NB4 (cell line): ENCODE measurements at regions not wholly inside any gene's neighbourhood (a gene's known extent, or its start where the extent isn't known, plus 50 kb on each side); places are given as distances from the start of the nearest gene placed in this dataset.

ENCODE experiments used
- DNase-seq: peaks from one replicate; pipeline ENCODE4 v3.0.0; 2010; ENCODE audit warnings: low read depth
- H3K4me3 ChIP-seq: one replicate; pipeline ENCODE4 v1.5.1; 2011; ENCODE audit warnings: mild to moderate bottlenecking, low read depth, low read length, moderate library complexity
- MYC ChIP-seq: IDR thresholded peaks from 2 replicates; pipeline ENCODE4 v1.6.1; 2011; ENCODE audit warnings: low read depth, low read length
- POLR2A ChIP-seq: IDR thresholded peaks from 2 replicates; pipeline ENCODE4 v1.6.1; 2011; ENCODE audit warnings: mild to moderate bottlenecking; ENCODE audit not compliant: insufficient read length; ENCODE audit errors: extremely low read depth
- TF ChIP-seq, protein P1 (sequence below): IDR thresholded peaks from one replicate; pipeline ENCODE4 v1.5.1; 2012; ENCODE audit warnings: low read depth, low read length
- TF ChIP-seq, protein P2 (sequence below): IDR thresholded peaks from 2 replicates; pipeline ENCODE4 v1.6.1; 2011; ENCODE audit warnings: low read depth, low read length

- H3K4me3 ChIP-seq = no peak overlapping the region
- TF ChIP-seq, protein P1, sequence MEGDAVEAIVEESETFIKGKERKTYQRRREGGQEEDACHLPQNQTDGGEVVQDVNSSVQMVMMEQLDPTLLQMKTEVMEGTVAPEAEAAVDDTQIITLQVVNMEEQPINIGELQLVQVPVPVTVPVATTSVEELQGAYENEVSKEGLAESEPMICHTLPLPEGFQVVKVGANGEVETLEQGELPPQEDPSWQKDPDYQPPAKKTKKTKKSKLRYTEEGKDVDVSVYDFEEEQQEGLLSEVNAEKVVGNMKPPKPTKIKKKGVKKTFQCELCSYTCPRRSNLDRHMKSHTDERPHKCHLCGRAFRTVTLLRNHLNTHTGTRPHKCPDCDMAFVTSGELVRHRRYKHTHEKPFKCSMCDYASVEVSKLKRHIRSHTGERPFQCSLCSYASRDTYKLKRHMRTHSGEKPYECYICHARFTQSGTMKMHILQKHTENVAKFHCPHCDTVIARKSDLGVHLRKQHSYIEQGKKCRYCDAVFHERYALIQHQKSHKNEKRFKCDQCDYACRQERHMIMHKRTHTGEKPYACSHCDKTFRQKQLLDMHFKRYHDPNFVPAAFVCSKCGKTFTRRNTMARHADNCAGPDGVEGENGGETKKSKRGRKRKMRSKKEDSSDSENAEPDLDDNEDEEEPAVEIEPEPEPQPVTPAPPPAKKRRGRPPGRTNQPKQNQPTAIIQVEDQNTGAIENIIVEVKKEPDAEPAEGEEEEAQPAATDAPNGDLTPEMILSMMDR = no peak
- no peak for DNase-seq
Measured at GRCh38 chr14:101076451-101077198, 173.1 kb upstream of the RTL1 start.

- H3K4me3 ChIP-seq = no peak overlapping the region
- DNase-seq = peak; percentile 45
- TF ChIP-seq, protein P1 = no peak
- TF ChIP-seq MYC (no peak), POLR2A (no peak)
- TF ChIP-seq, protein P2, sequence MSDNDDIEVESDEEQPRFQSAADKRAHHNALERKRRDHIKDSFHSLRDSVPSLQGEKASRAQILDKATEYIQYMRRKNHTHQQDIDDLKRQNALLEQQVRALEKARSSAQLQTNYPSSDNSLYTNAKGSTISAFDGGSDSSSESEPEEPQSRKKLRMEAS = no peak
Measured at GRCh38 chr14:101077481-101078074, 174.1 kb upstream of the RTL1 start.

DNA sequence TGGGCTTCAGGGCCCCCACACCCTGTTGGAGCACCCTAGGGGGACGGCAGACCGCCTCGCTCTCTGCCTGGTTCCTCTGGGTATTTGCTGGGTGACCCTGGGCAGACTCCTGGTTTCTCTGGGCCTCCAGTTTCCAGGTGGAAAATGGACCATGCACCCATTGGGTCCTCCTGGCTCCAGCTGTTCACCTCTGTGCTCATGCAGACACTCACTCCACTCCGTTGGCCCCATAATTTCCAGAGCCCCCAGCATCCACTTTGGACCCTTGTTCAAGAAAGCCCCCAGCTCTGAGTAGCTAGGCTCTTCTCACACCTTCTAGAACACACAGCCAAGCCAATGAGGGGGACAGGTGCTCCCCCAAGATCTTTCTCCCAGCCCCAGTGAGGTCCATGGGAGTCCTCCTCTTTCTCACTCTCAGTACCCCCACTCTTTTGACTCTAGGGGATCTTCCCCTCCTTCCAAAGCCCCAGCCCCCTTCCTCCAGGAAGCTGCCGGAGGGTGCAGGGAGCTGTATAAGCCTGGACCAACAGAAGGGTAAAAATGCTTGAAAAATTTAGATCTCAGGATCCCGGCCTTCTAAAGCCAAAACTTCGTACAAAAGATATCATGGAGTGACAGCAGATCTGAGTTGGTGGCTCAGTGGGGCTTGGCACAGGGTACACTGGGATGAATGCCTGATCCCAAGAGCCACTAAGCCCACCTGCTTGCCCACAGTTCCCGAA, 174.8 kb upstream of the RTL1 start:
- TF ChIP-seq, protein P2 = no peak
- no peak for TF ChIP-seq MYC
- TF ChIP-seq, protein P1 = no peak
- no peak for TF ChIP-seq POLR2A
- H3K4me3 ChIP-seq = no peak overlapping the region
- no peak for DNase-seq

DNA sequence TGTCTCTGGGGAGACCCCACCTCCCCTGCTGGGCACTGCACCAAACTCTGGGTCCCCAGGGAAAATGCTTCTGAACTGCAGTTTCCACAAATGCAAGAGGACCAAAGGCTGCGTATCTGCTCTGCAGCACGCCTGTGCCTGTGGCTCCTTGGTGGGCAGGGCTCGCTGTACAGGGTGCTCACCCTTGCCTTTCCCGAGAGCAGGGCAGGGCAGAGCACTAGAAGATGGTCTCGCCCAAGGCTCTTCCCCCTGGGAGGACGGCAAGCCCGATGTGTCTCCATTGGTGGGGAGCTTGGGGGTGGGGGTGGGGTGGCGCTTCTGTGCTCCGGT, 175.3 kb upstream of the RTL1 start:
- TF ChIP-seq MYC (no peak), POLR2A (no peak)
- TF ChIP-seq, protein P1 = no peak
- TF ChIP-seq, protein P2 = no peak
- H3K4me3 ChIP-seq = no peak overlapping the region

GRCh38 chr14:101080922-101081593, 177.5 kb upstream of the RTL1 start:
- TF ChIP-seq, protein P1 = no peak
- TF ChIP-seq MYC = no peak
- TF ChIP-seq, protein P2 = no peak
- no peak for TF ChIP-seq POLR2A
- H3K4me3 ChIP-seq = no peak overlapping the region
- DNase-seq = no peak

More for the DNA sequence above, 175.3 kb upstream of the RTL1 start:
- no peak for DNase-seq
